GM19395 (cell line): ENCODE measurements at regions not wholly inside any gene's neighbourhood (a gene's known extent, or its start where the extent isn't known, plus 50 kb on each side); places are given as distances from the start of the nearest gene placed in this dataset.
"Not testable (repeated sequence)": the region's sequence is repeated elsewhere in the genome, so short reads cannot be mapped to it uniquely, and the experiment has no call there.

Experiments
- ATAC-seq: cut with Tn5 transposase; IDR thresholded peaks from one replicate; pipeline ENCODE4 v1.9.1; 2021; ENCODE audit warnings: mild to moderate bottlenecking, moderate library complexity; ENCODE audit not compliant: unreplicated experiment

- no peak for ATAC-seq
These were observed 320.0 kb downstream of the LRATD1 start for GRCh38 chr2:14952400-14952963.

GRCh38 chr2:14960686-14961324, 328.3 kb downstream of the LRATD1 start:
- ATAC-seq: no peak

- no peak for ATAC-seq
These were observed 335.2 kb downstream of the LRATD1 start for GRCh38 chr2:14967729-14968128.

DNA sequence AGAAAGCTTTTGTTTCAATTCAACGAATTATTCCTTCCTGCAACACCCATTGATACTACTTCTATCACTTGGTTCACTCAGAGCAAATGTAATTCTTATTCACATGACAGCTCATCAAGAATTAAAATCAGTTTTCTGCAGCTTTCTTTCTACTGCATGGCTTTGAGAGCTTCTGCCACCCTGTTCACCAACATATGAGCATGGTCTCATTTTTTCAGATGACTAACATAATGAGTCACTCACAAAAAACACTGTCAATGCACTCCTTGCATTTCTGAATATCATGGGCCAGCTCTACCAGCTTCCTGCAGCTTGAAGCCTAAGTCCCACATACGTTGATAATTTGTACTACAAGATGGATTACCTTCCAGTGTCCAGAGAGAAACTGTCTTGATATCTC, 342.9 kb downstream of the LRATD1 start:
- no peak for ATAC-seq

DNA sequence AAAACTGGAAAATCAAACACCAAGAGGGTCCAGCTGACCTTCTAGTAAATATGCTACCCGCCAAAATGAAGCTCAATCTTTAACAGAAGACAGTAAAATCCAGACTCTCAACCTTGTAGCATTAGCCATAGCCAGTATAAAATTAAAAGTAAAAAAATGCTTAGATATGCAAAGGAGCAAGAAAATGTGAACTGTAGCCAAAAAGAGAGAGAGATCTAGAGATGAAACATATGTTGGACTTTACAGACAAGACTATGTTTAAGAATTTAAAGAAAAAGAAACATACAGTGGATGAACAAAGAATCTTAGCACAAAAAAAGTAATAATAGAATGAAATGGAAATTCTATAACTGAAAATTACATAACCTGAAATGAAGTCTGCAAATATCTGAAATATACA, 344.5 kb downstream of the LRATD1 start:
- no peak for ATAC-seq

DNA sequence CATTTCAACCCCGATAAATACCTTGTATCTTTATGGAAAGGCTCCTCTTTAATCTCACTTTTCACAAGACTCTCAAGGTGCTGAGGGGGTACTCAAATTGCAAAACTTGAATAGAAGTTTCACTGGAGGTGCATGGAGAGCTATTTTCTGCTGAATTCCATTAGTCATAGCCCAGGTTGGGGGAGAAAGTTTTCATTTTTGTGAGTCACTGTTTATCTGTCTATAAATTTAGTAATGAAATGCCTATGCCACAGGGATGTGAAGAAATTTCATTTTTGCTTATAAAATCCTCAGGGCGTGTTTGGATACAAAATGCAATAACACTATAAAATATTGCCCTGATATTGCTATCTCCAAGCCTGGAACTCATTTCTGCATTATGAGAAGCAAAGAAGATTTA, 346.3 kb downstream of the LRATD1 start:
- ATAC-seq: no peak

DNA sequence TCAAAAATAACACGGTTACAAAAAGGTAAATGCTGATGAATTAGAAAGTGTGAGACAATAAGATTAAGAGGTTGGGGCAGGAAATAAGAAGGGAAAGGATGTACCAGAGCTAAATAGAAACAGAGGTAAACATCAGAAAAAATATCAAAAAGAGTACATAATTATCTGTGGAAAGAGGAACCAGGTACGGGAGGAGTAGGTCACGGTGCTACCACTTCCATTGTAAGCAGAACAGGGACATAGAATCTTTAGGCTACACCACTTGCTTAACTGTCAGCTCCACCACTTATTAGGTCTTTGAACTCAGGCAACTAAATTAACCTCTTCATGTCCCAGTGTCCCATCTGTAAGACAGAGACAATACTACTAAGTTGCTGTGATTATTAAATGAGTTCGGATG, 350.3 kb downstream of the LRATD1 start:
- no peak for ATAC-seq

- no peak for ATAC-seq
These were observed 356.1 kb downstream of the LRATD1 start for GRCh38 chr2:14988600-14988999.

DNA sequence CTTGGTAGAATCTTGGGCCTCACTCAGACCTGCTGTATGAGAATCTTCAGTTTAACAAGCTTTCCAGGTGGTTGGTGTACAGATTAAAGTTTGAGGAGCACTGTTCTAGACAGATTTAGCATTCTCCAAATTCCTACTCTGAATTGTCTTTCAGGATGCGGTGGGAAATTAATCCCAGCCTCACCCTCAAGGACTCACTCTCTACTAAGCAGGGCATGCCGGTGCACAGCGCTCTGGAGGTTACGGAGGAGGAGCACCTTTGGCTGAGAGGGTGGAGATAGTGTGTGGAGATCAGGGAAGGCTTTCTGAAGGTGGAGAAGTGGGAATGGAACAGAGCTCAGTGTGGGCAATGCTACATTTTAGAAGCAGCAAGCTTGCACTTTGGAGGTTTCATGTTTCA, 359.2 kb downstream of the LRATD1 start:
- no peak for ATAC-seq

DNA sequence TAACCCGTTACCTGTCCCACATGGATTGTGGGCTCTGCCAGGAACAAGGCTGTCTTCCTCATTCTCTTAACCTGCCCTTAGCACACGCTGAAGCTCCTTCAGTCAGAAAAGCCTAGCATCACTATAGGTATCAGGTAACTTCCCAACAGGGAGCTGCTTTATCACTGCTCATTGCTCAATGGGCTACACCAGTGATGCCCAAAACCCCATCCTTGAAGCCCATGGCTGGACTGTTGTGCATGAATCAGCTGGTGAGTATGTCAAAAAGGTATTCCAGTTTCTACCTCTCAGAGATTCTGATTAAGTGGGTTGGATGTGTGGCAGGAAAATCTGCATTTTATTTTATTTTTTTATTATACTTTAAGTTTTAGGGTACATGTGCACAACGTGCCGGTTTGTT, 362.2 kb downstream of the LRATD1 start:
- no peak for ATAC-seq

GRCh38 chr2:14996351-14997014, 364.0 kb downstream of the LRATD1 start:
- ATAC-seq: no peak

DNA sequence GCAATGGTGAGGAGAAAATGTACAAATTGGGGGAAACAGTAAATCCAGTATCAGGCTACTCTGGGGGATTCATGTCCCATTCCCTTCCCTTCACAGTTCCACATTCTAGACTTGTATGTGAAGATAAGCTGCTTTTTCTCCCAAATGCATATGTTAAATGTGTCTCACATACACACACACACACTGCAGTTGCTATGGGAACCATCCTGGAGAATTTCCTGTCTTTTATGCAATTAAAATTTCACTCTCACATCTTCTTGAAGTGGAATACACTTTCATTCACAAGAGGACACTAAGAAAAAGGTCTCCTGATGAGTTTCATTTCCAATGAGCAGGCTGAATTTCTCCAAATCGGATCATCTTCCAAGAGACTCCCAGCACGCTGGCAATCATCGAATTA, 366.0 kb downstream of the LRATD1 start:
- ATAC-seq: no peak

DNA sequence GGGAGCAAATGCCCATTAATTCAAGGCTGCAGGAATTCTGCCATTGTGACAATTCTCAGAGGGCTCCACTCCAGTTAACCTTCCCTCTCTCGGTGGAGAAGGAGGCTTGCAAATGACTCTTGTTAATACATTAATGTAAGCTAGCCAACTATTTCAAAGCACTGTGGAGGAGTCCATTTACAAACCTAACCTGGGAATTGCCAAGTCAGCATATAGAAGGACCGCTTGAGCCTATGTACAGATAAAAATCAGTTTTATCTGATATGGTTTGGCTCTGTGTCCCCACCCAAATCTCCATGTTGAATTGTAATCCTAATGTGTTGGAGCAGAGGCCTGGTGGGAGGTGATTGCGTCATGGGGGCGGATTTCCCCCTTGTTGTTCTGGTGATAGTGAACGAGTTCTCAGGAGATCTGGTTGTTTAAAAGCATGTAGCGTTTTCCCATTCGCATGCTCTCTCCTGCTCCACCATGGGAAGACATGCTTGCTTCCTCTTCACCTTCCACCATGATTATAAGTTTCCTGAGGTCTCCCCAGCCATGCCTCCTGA, 366.7 kb downstream of the LRATD1 start:
- ATAC-seq: no peak

DNA sequence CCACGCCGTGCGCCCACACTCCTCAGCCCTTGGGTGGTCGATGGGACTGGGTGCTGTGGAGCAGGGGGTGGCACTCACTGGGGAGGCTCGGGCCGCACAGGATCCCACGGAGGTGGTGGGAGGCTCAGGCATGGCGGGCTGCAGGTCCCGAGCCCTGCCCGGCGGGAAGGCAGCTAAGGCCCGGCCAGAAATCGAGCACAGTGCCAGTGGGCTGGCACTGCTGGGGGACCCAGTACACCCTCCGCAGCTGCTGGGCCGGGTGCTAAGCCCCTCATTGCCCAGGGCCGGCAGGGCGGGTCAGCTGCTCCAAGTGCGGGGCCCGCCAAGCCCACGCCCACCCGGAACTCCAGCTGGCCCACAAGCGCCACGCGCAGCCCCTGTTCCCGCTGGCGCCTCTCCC, 370.0 kb downstream of the LRATD1 start:
- not testable (repeated sequence) for ATAC-seq

GRCh38 chr2:15006667-15007066, 374.1 kb downstream of the LRATD1 start:
- peak; percentile 80 for ATAC-seq

- ATAC-seq: no peak
These were observed 377.2 kb downstream of the LRATD1 start for GRCh38 chr2:15009681-15010080.

- peak; percentile 69 for ATAC-seq
These were observed 377.8 kb downstream of the LRATD1 start for GRCh38 chr2:15010346-15010745.

DNA sequence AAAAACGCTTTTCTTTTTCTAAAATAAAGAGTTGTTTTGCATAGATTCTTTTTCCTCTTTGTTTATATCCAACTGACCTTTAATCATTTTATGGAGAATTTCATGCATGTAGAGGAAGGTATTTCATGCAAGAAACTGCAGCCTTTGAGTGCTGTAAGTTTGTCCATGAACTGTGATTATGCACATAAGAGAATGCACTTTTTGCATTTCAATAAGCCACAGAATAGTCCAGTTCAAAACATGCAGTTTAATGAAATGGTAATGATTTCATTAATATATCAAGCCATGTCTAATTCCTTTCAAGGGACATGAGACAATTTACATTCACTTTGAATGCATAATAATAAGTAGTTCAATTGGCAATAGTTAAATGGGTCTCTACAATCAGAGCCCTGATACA, 386.3 kb downstream of the LRATD1 start:
- no peak for ATAC-seq

DNA sequence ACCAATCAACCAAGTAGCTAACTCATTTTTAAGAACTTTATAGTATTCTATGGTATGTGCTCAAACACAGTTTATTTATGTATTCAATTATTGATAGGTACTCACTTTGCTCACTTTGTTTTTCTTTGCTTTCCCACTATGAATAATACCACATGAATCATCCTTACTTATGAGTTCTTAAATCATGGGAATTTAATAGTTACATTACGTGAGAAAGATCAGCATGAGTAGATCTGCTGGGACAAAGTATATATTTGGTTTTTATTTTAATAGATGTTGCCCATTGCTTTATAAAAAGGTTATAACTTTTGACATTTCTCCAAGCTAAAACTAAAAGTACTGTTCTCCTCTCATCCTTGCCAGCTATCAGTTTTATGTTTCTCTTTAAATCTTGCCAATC, 390.7 kb downstream of the LRATD1 start:
- ATAC-seq: no peak

- no peak for ATAC-seq
These were observed 395.9 kb downstream of the LRATD1 start for GRCh38 chr2:15028406-15028805.

GRCh38 chr2:15031745-15032240, 399.3 kb downstream of the LRATD1 start:
- peak; percentile 98 for ATAC-seq

GRCh38 chr2:15034246-15034645, 401.7 kb downstream of the LRATD1 start:
- ATAC-seq: no peak
